ENCODE measurements at regions not wholly inside any gene's neighbourhood (a gene's known extent, or its start where the extent isn't known, plus 50 kb on each side); places are given as distances from the start of the nearest gene placed in this dataset.
"Not testable (repeated sequence)": the region's sequence is repeated elsewhere in the genome, so short reads cannot be mapped to it uniquely, and the experiment has no call there.

- DNase-seq (ENCODE audit: low read depth), result no peak
These were observed 260.5 kb downstream of the NXPE2 start for GRCh38 chr11:114938799-114939198.

GRCh38 chr11:114942207-114942606 is 263.9 kb downstream of the NXPE2 start:
- DNase-seq (ENCODE audit: low read depth), result no peak

- no peak for DNase-seq (ENCODE audit: low read depth)
These were observed 271.5 kb downstream of the NXPE2 start for GRCh38 chr11:114949614-114950351.

- DNase-seq (ENCODE audit: low read depth), result no peak
These were observed 274.7 kb downstream of the NXPE2 start for GRCh38 chr11:114953039-114953438.

- DNase-seq (ENCODE audit: low read depth), result no peak
These were observed 277.6 kb downstream of the NXPE2 start for GRCh38 chr11:114955923-114956322.

GRCh38 chr11:114956566-114956965 is 278.2 kb downstream of the NXPE2 start:
- no peak for DNase-seq (ENCODE audit: low read depth)

GRCh38 chr11:114959953-114960505 is 281.7 kb downstream of the NXPE2 start:
- no peak for DNase-seq (ENCODE audit: low read depth)

- not testable (repeated sequence) for DNase-seq (ENCODE audit: low read depth)
These were observed 282.5 kb downstream of the NXPE2 start for GRCh38 chr11:114960819-114961218.

- DNase-seq (ENCODE audit: low read depth), result no peak
These were observed 286.4 kb downstream of the NXPE2 start for GRCh38 chr11:114964676-114965214.

- DNase-seq (ENCODE audit: low read depth), result no peak
These were observed 292.8 kb downstream of the NXPE2 start for GRCh38 chr11:114970927-114971645.

- no peak for DNase-seq (ENCODE audit: low read depth)
These were observed 293.8 kb downstream of the NXPE2 start for GRCh38 chr11:114972105-114972504.

GRCh38 chr11:114977651-114978050 is 299.3 kb downstream of the NXPE2 start:
- DNase-seq (ENCODE audit: low read depth), result no peak

GRCh38 chr11:114982141-114982540 is 303.8 kb downstream of the NXPE2 start:
- DNase-seq (ENCODE audit: low read depth), result no peak

GRCh38 chr11:114984611-114985163 is 306.4 kb downstream of the NXPE2 start:
- no peak for DNase-seq (ENCODE audit: low read depth)

GRCh38 chr11:114986365-114986764 is 308.0 kb downstream of the NXPE2 start:
- DNase-seq (ENCODE audit: low read depth), result no peak

GRCh38 chr11:114987186-114987760 is 308.9 kb downstream of the NXPE2 start:
- no peak for DNase-seq (ENCODE audit: low read depth)

- DNase-seq (ENCODE audit: low read depth), result no peak
These were observed 310.3 kb downstream of the NXPE2 start for GRCh38 chr11:114988644-114989043.

GRCh38 chr11:114989536-114989935 is 311.2 kb downstream of the NXPE2 start:
- DNase-seq (ENCODE audit: low read depth), result no peak

- no peak for DNase-seq (ENCODE audit: low read depth)
These were observed 327.3 kb downstream of the NXPE2 start for GRCh38 chr11:115005663-115006062.

GRCh38 chr11:115007851-115008250 is 329.5 kb downstream of the NXPE2 start:
- no peak for DNase-seq (ENCODE audit: low read depth)

GRCh38 chr11:115008799-115009198 is 330.5 kb downstream of the NXPE2 start:
- no peak for DNase-seq (ENCODE audit: low read depth)

GRCh38 chr11:115017529-115017928 is 339.2 kb downstream of the NXPE2 start:
- no peak for DNase-seq (ENCODE audit: low read depth)

All from amniotic epithelial cell (primary cell).